Karpas-422 (cell line): ENCODE measurements at regions not wholly inside any gene's neighbourhood (a gene's known extent, or its start where the extent isn't known, plus 50 kb on each side); places are given as distances from the start of the nearest gene placed in this dataset.

ENCODE experiments used
- DNase-seq: peaks from one replicate; pipeline ENCODE4 v3.0.0-alpha.2; 2015
- H2AFZ ChIP-seq: fragments of 200-600 bp; sonication (generic); 2 replicates; pipeline ENCODE4 v1.6.1; 2014; ENCODE audit warnings: antibody characterized with exemption, low read length, mixed read lengths
- H3K27ac ChIP-seq: fragments of 200-600 bp; sonication (generic); 2 replicates; pipeline ENCODE4 v1.5.1; 2014; ENCODE audit warnings: mild to moderate bottlenecking, low read length, moderate library complexity
- H3K27me3 ChIP-seq: fragments of 200-600 bp; sonication (generic); 2 replicates; pipeline ENCODE4 v1.6.1; 2014; ENCODE audit warnings: low read length, mixed read lengths
- H3K36me3 ChIP-seq: fragments of 200-600 bp; sonication (generic); 2 replicates; pipeline ENCODE4 v1.6.1; 2014; ENCODE audit warnings: low read length, mixed read lengths; ENCODE audit not compliant: insufficient read depth
- H3K4me1 ChIP-seq: fragments of 200-600 bp; sonication (generic); 2 replicates; pipeline ENCODE4 v1.6.1; 2014; ENCODE audit warnings: mild to moderate bottlenecking, low read length, mixed read lengths
- H3K4me2 ChIP-seq: fragments of 200-600 bp; sonication (generic); 2 replicates; pipeline ENCODE4 v1.6.1; 2014; ENCODE audit warnings: low read length, low read depth, mild to moderate bottlenecking; ENCODE audit not compliant: poor library complexity, severe bottlenecking
- H3K4me3 ChIP-seq: fragments of 200-600 bp; sonication (generic); 2 replicates; pipeline ENCODE4 v1.5.1; 2014; ENCODE audit warnings: mild to moderate bottlenecking, antibody characterized with exemption, low read length, mixed read lengths
- H3K79me2 ChIP-seq: fragments of 200-600 bp; sonication (generic); 2 replicates; pipeline ENCODE4 v1.6.1; 2014; ENCODE audit warnings: mild to moderate bottlenecking, low read length, mixed read lengths
- H3K9ac ChIP-seq: fragments of 200-600 bp; sonication (generic); 2 replicates; pipeline ENCODE4 v1.6.0; 2014; ENCODE audit warnings: low read length
- H3K9me2 ChIP-seq: fragments of 200-600 bp; sonication (generic), shearing (Covaris generic); replicated peaks from 2 replicates; pipeline ENCODE4 v1.6.0; 2014; ENCODE audit warnings: mild to moderate bottlenecking, low read length, moderate library complexity; ENCODE audit not compliant: insufficient read depth
- H3K9me3 ChIP-seq: fragments of 300-700, 200-600 bp; sonication (generic); 2 replicates; pipeline ENCODE4 v1.6.1; 2014; ENCODE audit warnings: low read length, mixed read lengths
- H4K20me1 ChIP-seq: fragments of 200-600 bp; sonication (generic); 2 replicates; pipeline ENCODE4 v1.6.1; 2014; ENCODE audit warnings: mild to moderate bottlenecking, antibody characterized with exemption, low read length, low read depth; ENCODE audit not compliant: insufficient read depth

- Histone ChIP-seq H3K9me2 (no peaks in the 10 kb centered on the region), H3K9ac (no peak overlapping the region), H4K20me1 (no peaks in the 10 kb centered on the region), H3K27ac (no peak overlapping the region), H3K4me2 (no peak overlapping the region), H3K4me1 (no peaks in the 10 kb centered on the region), H3K9me3 (peaks cover 45% of the 10 kb centered on the region), H3K4me3 (no peak overlapping the region), H3K27me3 (no peaks in the 10 kb centered on the region), H2AFZ (no peak overlapping the region), H3K79me2 (no peaks in the 10 kb centered on the region), H3K36me3 (no peaks in the 10 kb centered on the region)
- DNase-seq, result no peak
Observed at GRCh38 chr4:66073961-66074360, 403.7 kb upstream of the EPHA5 start.

- Histone ChIP-seq H3K9me3 (peaks cover 39% of the 10 kb centered on the region), H4K20me1 (no peaks in the 10 kb centered on the region), H2AFZ (no peak overlapping the region), H3K9me2 (no peaks in the 10 kb centered on the region), H3K4me3 (no peak overlapping the region), H3K4me1 (no peaks in the 10 kb centered on the region), H3K36me3 (no peaks in the 10 kb centered on the region), H3K27ac (no peak overlapping the region), H3K4me2 (no peak overlapping the region), H3K27me3 (no peaks in the 10 kb centered on the region), H3K79me2 (no peaks in the 10 kb centered on the region), H3K9ac (no peak overlapping the region)
- DNase-seq, result no peak
Observed at GRCh38 chr4:66071911-66072310, 401.6 kb upstream of the EPHA5 start.

- no peaks in the 10 kb centered on the region for H4K20me1 ChIP-seq
- H3K9me2 ChIP-seq, result no peaks in the 10 kb centered on the region
- H3K9ac ChIP-seq, result no peak overlapping the region
- no peaks in the 10 kb centered on the region for H3K4me1 ChIP-seq
- H3K9me3 ChIP-seq, result peaks cover 36% of the 10 kb centered on the region
- no peaks in the 10 kb centered on the region for H3K79me2 ChIP-seq
- H3K4me3 ChIP-seq, result no peak overlapping the region
- no peak overlapping the region for H2AFZ ChIP-seq
- no peak for DNase-seq
- no peaks in the 10 kb centered on the region for H3K36me3 ChIP-seq
- H3K27ac ChIP-seq, result no peak overlapping the region
- no peaks in the 10 kb centered on the region for H3K27me3 ChIP-seq
- H3K4me2 ChIP-seq, result no peak overlapping the region
Observed at GRCh38 chr4:66062921-66063320, 392.6 kb upstream of the EPHA5 start.

- Histone ChIP-seq H3K4me2 (no peak overlapping the region), H3K79me2 (no peaks in the 10 kb centered on the region), H3K4me1 (no peaks in the 10 kb centered on the region), H3K27me3 (no peaks in the 10 kb centered on the region), H3K9ac (no peak overlapping the region), H3K4me3 (no peak overlapping the region), H2AFZ (no peak overlapping the region), H4K20me1 (no peaks in the 10 kb centered on the region), H3K9me3 (peaks cover 41% of the 10 kb centered on the region), H3K9me2 (no peaks in the 10 kb centered on the region), H3K36me3 (no peaks in the 10 kb centered on the region), H3K27ac (no peak overlapping the region)
- DNase-seq, result no peak
Observed at GRCh38 chr4:66062044-66062443, 391.8 kb upstream of the EPHA5 start.

GRCh38 chr4:66059556-66059955, 389.3 kb upstream of the EPHA5 start:
- no peaks in the 10 kb centered on the region for H3K9me2 ChIP-seq
- no peaks in the 10 kb centered on the region for H3K79me2 ChIP-seq
- no peak for DNase-seq
- no peaks in the 10 kb centered on the region for H3K4me1 ChIP-seq
- peaks cover 46% of the 10 kb centered on the region for H3K9me3 ChIP-seq
- no peaks in the 10 kb centered on the region for H4K20me1 ChIP-seq
- H3K27me3 ChIP-seq, result no peaks in the 10 kb centered on the region
- no peak overlapping the region for H3K4me2 ChIP-seq
- H3K4me3 ChIP-seq, result no peak overlapping the region
- no peak overlapping the region for H3K27ac ChIP-seq
- no peak overlapping the region for H3K9ac ChIP-seq
- H3K36me3 ChIP-seq, result no peaks in the 10 kb centered on the region
- H2AFZ ChIP-seq, result no peak overlapping the region

- no peak for DNase-seq
- no peaks in the 10 kb centered on the region for H3K27me3 ChIP-seq
- no peaks in the 10 kb centered on the region for H3K36me3 ChIP-seq
- no peak overlapping the region for H3K9ac ChIP-seq
- peaks cover 46% of the 10 kb centered on the region for H3K9me3 ChIP-seq
- H3K27ac ChIP-seq, result no peak overlapping the region
- H2AFZ ChIP-seq, result no peak overlapping the region
- no peaks in the 10 kb centered on the region for H3K9me2 ChIP-seq
- no peak overlapping the region for H3K4me2 ChIP-seq
- no peaks in the 10 kb centered on the region for H3K4me1 ChIP-seq
- no peaks in the 10 kb centered on the region for H3K79me2 ChIP-seq
- H3K4me3 ChIP-seq, result no peak overlapping the region
- H4K20me1 ChIP-seq, result no peaks in the 10 kb centered on the region
Observed at GRCh38 chr4:66059136-66059535, 388.8 kb upstream of the EPHA5 start.

- no peak overlapping the region for H3K4me3 ChIP-seq
- H3K4me2 ChIP-seq, result no peak overlapping the region
- H3K27ac ChIP-seq, result no peak overlapping the region
- H4K20me1 ChIP-seq, result no peaks in the 10 kb centered on the region
- H3K9me2 ChIP-seq, result no peaks in the 10 kb centered on the region
- no peak overlapping the region for H3K9ac ChIP-seq
- H2AFZ ChIP-seq, result no peak overlapping the region
- no peaks in the 10 kb centered on the region for H3K36me3 ChIP-seq
- no peaks in the 10 kb centered on the region for H3K4me1 ChIP-seq
- no peaks in the 10 kb centered on the region for H3K27me3 ChIP-seq
- H3K9me3 ChIP-seq, result peaks cover 44% of the 10 kb centered on the region
- no peak for DNase-seq
- no peaks in the 10 kb centered on the region for H3K79me2 ChIP-seq
Observed at GRCh38 chr4:66055999-66056398, 385.7 kb upstream of the EPHA5 start.

GRCh38 chr4:66052426-66052825, 382.1 kb upstream of the EPHA5 start:
- H4K20me1 ChIP-seq, result no peaks in the 10 kb centered on the region

GRCh38 chr4:66048861-66049260, 378.6 kb upstream of the EPHA5 start:
- Histone ChIP-seq H4K20me1 (no peaks in the 10 kb centered on the region), H3K9ac (no peak overlapping the region), H3K27me3 (no peaks in the 10 kb centered on the region), H3K36me3 (no peaks in the 10 kb centered on the region), H3K9me2 (no peaks in the 10 kb centered on the region), H2AFZ (no peak overlapping the region), H3K79me2 (no peaks in the 10 kb centered on the region), H3K4me3 (no peak overlapping the region), H3K9me3 (peaks cover 33% of the 10 kb centered on the region), H3K4me1 (no peaks in the 10 kb centered on the region), H3K27ac (no peak overlapping the region), H3K4me2 (no peak overlapping the region)
- no peak for DNase-seq

More at GRCh38 chr4:66052426-66052825, 382.1 kb upstream of the EPHA5 start:
- Histone ChIP-seq H3K9me2 (no peaks in the 10 kb centered on the region), H3K9me3 (peaks cover 32% of the 10 kb centered on the region), H3K4me3 (no peak overlapping the region), H3K79me2 (no peaks in the 10 kb centered on the region), H3K36me3 (no peaks in the 10 kb centered on the region), H3K4me1 (no peaks in the 10 kb centered on the region), H3K27ac (no peak overlapping the region), H3K9ac (no peak overlapping the region), H2AFZ (no peak overlapping the region), H3K27me3 (no peaks in the 10 kb centered on the region), H3K4me2 (no peak overlapping the region)
- DNase-seq, result no peak
